Suprapubic skin (tissue), 4 donors: ENCODE measurements at regions not wholly inside any gene's neighbourhood (a gene's known extent, or its start where the extent isn't known, plus 50 kb on each side); places are given as distances from the start of the nearest gene placed in this dataset.

ENCODE experiments used
- DNase-seq, 2 donors: peaks; one replicate each; pipeline ENCODE4 v3.0.0-alpha.2; 2019; ENCODE audit warnings: low spot score in 2 of 2
- H3K27ac ChIP-seq: fragments of 200-600 bp; sonication (generic); one replicate; pipeline ENCODE4 v1.5.1; 2019
- H3K27me3 ChIP-seq: fragments of 200-600 bp; sonication (generic); one replicate; pipeline ENCODE4 v1.5.1; 2019
- H3K36me3 ChIP-seq: fragments of 200-600 bp; sonication (generic); one replicate; pipeline ENCODE4 v1.5.1; 2019
- H3K4me1 ChIP-seq: fragments of 200-600 bp; sonication (generic); one replicate; pipeline ENCODE4 v1.5.1; 2019
- H3K4me3 ChIP-seq: fragments of 200-600 bp; sonication (generic); one replicate; pipeline ENCODE4 v1.5.1; 2019; ENCODE audit warnings: mild to moderate bottlenecking
- H3K9me3 ChIP-seq: fragments of 200-600 bp; sonication (generic); one replicate; pipeline ENCODE4 v1.5.1; 2019
- EP300 ChIP-seq: sonication (generic); formaldehyde crosslinking; IDR thresholded peaks from one replicate; pipeline ENCODE4 v1.6.1; 2017; ENCODE audit warnings: antibody characterized with exemption
- POLR2A ChIP-seq, 2 donors: fragments of 450-650 bp; IDR thresholded peaks; one replicate each; pipeline ENCODE4 v1.6.1; 2017; ENCODE audit warnings: antibody characterized with exemption in 2 of 2, mild to moderate bottlenecking in 2 of 2, moderate library complexity in 2 of 2
- POLR2AphosphoS5 ChIP-seq, 3 donors: sonication (generic); formaldehyde crosslinking; IDR thresholded peaks; one replicate each; pipeline ENCODE4 v1.6.1; 2017; ENCODE audit warnings: antibody characterized with exemption in 3 of 3
- WGBS: methylation state at CpG from one replicate; pipeline ENCODE4 v1.1.5; 2018; 5-methylcytosine and 5-hydroxymethylcytosine counted together
- TF ChIP-seq, protein P1 (sequence below), 2 donors: fragments of 200-600 bp in 1 of 2; fragments of 450-650 bp in 1 of 2; sonication (generic) in 1 of 2; IDR thresholded peaks; one replicate each; pipeline ENCODE4 v1.5.1; 2016 to 2019; ENCODE audit warnings: antibody characterized with exemption in 2 of 2, mild to moderate bottlenecking in 1 of 2, moderate library complexity in 1 of 2

DNA sequence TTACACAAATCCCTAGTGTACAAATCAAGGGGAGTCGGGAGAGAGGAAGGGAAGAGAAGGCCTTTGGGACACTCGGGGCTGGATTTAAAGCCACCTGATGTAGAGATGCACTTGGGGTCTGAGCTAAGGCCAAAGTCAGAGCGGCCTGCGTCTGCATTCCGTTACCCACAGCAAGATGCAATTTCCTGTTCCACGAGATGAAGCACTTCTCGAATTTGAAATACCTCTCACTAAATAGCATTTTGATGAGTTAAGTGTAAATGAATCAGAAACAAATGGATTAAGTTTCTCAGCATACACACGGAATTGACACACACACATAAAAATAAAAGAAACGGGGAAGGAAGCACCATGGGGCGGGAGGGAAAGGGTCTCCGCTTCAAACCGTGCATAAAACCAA, 386.0 kb downstream of the SOX9 start:
- DNase-seq = no peak
- Histone ChIP-seq H3K9me3 (no peaks in the 10 kb centered on the region), H3K4me1 (peaks cover 18% of the 10 kb centered on the region), H3K27me3 (no peaks in the 10 kb centered on the region), H3K27ac (no peak overlapping the region), H3K36me3 (no peaks in the 10 kb centered on the region), H3K4me3 (no peak overlapping the region)
- no peak for TF ChIP-seq EP300
- no peak for TF ChIP-seq POLR2A (IDR thresholded peaks at IDR 0.05)
- TF ChIP-seq, protein P1, sequence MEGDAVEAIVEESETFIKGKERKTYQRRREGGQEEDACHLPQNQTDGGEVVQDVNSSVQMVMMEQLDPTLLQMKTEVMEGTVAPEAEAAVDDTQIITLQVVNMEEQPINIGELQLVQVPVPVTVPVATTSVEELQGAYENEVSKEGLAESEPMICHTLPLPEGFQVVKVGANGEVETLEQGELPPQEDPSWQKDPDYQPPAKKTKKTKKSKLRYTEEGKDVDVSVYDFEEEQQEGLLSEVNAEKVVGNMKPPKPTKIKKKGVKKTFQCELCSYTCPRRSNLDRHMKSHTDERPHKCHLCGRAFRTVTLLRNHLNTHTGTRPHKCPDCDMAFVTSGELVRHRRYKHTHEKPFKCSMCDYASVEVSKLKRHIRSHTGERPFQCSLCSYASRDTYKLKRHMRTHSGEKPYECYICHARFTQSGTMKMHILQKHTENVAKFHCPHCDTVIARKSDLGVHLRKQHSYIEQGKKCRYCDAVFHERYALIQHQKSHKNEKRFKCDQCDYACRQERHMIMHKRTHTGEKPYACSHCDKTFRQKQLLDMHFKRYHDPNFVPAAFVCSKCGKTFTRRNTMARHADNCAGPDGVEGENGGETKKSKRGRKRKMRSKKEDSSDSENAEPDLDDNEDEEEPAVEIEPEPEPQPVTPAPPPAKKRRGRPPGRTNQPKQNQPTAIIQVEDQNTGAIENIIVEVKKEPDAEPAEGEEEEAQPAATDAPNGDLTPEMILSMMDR (IDR thresholded peaks at IDR 0.05) = no peak
- no peak for TF ChIP-seq POLR2AphosphoS5 (IDR thresholded peaks at IDR 0.05)
- 83% methylated on average over 12 of the region's 12 CpGs for WGBS

DNA sequence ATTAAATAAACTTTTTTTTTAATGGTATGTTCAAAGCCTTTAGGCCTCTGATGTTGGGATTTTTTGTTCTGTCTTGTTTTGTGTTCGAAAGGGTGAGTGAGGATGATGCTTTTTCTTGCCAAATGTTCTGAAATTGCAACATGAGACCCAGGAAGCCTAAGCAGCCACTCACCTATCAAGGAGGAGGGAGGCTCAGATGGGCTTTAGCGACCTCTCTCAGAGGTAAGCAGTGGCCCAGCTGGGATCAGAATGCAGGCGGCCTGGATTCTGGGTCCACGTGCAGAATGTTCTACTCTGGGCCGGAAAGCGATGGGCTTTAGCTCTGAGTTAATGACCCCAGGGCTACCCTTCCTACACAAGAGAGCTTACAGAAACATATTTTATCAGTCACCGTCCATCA, 386.6 kb downstream of the SOX9 start:
- H3K4me1 ChIP-seq = peaks cover 12% of the 10 kb centered on the region
- DNase-seq = no peak
- no peak overlapping the region for H3K4me3 ChIP-seq
- 90% methylated on average over 7 of the region's 7 CpGs for WGBS
- no peak for TF ChIP-seq POLR2AphosphoS5 (IDR thresholded peaks at IDR 0.05)
- TF ChIP-seq, protein P1 (IDR thresholded peaks at IDR 0.05) = no peak
- no peak for TF ChIP-seq POLR2A (IDR thresholded peaks at IDR 0.05)
- TF ChIP-seq EP300 = no peak
- no peak overlapping the region for H3K27ac ChIP-seq
- no peaks in the 10 kb centered on the region for H3K36me3 ChIP-seq
- H3K27me3 ChIP-seq = no peaks in the 10 kb centered on the region
- H3K9me3 ChIP-seq = no peaks in the 10 kb centered on the region

DNA sequence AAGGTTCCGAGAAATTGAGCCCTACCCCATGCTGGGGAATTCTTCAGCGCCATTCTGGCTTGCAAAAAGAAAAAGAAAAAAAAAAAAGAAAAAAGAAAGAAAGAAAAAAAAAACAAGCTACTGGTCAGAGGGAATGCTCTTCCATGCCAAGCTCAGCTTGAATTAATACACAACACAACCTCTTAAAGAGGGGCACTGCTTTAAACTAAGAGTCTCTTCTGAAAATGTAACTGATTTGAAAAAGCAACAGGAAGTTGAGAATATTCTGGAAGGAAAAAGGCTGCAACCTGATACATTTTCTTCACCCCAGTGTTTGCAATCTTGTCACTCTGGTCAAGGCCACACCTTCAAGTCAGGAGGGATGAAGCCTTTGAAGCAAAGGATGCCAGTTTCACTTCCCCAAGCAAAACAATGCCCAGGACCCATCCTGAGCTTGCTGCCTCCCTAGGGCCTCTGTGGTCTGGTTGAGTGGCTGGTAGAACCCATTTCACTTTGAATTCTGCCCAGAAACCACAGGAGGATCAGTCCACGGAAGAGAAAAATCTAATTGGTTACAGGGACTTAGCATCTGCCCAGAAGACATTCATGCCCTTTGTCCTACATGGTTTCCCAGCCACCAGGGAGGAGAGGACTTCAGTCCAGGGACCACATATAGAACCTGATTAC, 389.7 kb downstream of the SOX9 start:
- no peak overlapping the region for H3K4me3 ChIP-seq
- 70% methylated on average over 3 of the region's 3 CpGs for WGBS
- peaks cover 2% of the 10 kb centered on the region for H3K4me1 ChIP-seq
- no peaks in the 10 kb centered on the region for H3K27me3 ChIP-seq
- no peak for DNase-seq
- TF ChIP-seq EP300 (no peak), POLR2AphosphoS5 (IDR thresholded peaks at IDR 0.05) (no peak), POLR2A (IDR thresholded peaks at IDR 0.05) (no peak)
- TF ChIP-seq, protein P1 (IDR thresholded peaks at IDR 0.05) = no peak
- no peaks in the 10 kb centered on the region for H3K36me3 ChIP-seq
- no peaks in the 10 kb centered on the region for H3K9me3 ChIP-seq
- no peak overlapping the region for H3K27ac ChIP-seq

DNA sequence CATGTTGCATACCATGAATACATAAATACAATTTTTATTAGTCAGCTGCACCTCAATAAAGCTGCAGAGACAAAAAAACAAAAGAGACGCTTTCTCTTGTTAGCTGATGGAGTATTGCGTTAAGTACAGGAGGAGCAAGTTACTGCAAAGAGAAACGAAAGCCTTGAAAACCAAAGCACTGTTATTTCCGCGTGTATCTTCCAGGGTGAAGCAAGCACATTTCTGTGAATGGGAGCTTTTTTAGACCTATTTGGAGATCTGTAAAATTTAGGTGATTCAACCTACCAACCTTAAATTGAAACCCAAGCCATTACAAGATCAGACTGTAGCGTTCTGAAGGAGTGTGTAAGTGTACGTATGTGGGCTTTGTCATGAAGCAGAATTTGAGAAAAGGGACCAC, 390.4 kb downstream of the SOX9 start:
- no peaks in the 10 kb centered on the region for H3K27me3 ChIP-seq
- TF ChIP-seq EP300 = no peak
- TF ChIP-seq POLR2AphosphoS5 (IDR thresholded peaks at IDR 0.05) = no peak
- TF ChIP-seq POLR2A (IDR thresholded peaks at IDR 0.05) = no peak
- TF ChIP-seq, protein P1 (IDR thresholded peaks at IDR 0.05) = no peak
- DNase-seq = no peak
- WGBS = 85% methylated on average over 7 of the region's 7 CpGs
- no peaks in the 10 kb centered on the region for H3K9me3 ChIP-seq
- no peak overlapping the region for H3K4me3 ChIP-seq
- no peak overlapping the region for H3K27ac ChIP-seq
- no peaks in the 10 kb centered on the region for H3K36me3 ChIP-seq
- H3K4me1 ChIP-seq = peaks cover 7% of the 10 kb centered on the region

DNA sequence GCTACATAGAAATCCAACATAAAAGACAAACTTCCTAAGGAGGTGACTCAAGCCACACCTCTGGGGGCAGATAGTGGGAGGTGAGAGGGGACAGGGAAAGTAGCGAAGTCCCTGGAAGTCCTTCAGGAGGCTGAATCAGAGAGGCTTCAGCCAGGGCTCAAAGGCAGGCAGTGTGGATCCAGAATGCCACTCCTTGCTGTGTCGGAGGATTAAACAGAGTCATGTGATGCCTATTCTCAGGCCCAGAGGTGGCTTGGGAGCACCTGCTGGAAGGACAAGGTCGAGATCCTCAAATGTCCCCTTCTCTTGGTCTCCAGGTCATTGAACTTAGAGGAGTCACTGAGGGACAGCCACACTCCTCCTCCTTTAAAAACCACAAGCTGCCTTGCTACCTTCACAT, 391.1 kb downstream of the SOX9 start:
- no peaks in the 10 kb centered on the region for H3K36me3 ChIP-seq
- no peak overlapping the region for H3K27ac ChIP-seq
- 69% methylated on average over 3 of the region's 3 CpGs for WGBS
- no peak for TF ChIP-seq EP300
- no peak for TF ChIP-seq POLR2A (IDR thresholded peaks at IDR 0.05)
- TF ChIP-seq, protein P1 (IDR thresholded peaks at IDR 0.05) = no peak
- no peak for TF ChIP-seq POLR2AphosphoS5 (IDR thresholded peaks at IDR 0.05)
- H3K27me3 ChIP-seq = no peaks in the 10 kb centered on the region
- H3K4me3 ChIP-seq = no peak overlapping the region
- DNase-seq = no peak
- H3K4me1 ChIP-seq = peaks cover 13% of the 10 kb centered on the region
- H3K9me3 ChIP-seq = no peaks in the 10 kb centered on the region
